ENCODE measurements at regions not wholly inside any gene's neighbourhood (a gene's known extent, or its start where the extent isn't known, plus 50 kb on each side); places are given as distances from the start of the nearest gene placed in this dataset.

DNA sequence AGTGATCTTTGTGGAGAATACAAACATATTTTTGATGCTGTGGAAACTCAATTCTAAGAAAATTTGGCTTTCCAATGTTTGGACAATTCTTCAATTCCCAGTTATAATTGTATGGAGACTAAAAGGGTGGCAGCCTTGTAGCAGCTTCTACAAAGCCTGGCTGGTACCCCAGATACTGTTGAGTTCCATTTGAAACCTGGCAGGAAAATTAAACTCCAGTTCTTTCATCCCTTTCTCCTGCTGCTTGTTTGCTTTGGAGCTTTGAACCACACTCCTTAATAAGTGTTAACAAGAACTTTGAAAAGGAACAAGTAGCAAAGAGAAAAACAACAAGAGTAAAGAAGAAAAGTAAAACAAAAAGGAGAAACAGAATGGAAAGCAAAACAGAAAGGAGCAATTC is 172.6 kb upstream of the ADAMTS5 start (continued):
- TF ChIP-seq, protein P1, sequence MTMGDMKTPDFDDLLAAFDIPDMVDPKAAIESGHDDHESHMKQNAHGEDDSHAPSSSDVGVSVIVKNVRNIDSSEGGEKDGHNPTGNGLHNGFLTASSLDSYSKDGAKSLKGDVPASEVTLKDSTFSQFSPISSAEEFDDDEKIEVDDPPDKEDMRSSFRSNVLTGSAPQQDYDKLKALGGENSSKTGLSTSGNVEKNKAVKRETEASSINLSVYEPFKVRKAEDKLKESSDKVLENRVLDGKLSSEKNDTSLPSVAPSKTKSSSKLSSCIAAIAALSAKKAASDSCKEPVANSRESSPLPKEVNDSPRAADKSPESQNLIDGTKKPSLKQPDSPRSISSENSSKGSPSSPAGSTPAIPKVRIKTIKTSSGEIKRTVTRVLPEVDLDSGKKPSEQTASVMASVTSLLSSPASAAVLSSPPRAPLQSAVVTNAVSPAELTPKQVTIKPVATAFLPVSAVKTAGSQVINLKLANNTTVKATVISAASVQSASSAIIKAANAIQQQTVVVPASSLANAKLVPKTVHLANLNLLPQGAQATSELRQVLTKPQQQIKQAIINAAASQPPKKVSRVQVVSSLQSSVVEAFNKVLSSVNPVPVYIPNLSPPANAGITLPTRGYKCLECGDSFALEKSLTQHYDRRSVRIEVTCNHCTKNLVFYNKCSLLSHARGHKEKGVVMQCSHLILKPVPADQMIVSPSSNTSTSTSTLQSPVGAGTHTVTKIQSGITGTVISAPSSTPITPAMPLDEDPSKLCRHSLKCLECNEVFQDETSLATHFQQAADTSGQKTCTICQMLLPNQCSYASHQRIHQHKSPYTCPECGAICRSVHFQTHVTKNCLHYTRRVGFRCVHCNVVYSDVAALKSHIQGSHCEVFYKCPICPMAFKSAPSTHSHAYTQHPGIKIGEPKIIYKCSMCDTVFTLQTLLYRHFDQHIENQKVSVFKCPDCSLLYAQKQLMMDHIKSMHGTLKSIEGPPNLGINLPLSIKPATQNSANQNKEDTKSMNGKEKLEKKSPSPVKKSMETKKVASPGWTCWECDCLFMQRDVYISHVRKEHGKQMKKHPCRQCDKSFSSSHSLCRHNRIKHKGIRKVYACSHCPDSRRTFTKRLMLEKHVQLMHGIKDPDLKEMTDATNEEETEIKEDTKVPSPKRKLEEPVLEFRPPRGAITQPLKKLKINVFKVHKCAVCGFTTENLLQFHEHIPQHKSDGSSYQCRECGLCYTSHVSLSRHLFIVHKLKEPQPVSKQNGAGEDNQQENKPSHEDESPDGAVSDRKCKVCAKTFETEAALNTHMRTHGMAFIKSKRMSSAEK (CRISPR knock-in tag; IDR thresholded peaks at IDR 0.05; ENCODE audit: borderline replicate concordance) = no peak
- TF ChIP-seq, protein P2, sequence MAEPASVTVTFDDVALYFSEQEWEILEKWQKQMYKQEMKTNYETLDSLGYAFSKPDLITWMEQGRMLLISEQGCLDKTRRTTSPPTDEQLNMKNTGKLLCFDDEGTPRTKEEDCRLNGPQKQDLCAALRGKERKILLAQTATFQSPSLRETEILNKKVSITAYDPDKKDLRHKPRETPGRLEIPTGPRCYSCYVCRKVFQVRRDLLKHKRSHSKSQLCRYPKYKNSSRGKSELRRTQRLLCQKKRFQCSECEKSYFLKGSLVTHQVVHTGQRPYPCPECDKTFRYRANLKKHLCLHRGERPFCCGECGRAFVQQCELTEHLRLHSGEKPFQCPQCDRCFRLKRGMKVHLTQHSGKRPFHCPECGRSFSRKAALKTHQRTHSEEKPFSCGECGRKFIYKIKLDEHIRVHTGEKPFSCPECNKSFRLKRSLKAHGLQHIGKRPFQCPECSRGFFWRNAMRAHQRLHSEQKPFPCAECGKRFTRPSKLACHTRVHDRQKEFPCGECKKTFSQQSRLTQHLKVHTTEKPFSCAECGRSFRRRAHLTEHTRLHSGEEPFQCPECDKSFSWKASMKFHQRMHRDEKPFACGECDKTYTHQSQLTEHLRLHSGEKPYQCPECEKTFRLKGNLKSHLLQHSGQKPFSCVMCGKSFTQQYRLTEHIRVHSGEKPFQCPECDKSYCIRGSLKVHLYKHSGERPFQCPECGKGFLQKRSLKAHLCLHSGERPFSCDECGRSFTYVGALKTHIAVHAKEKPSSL (CRISPR knock-in tag; conservative IDR thresholded peaks at IDR 0.05) = no peak
- no peak for TF ChIP-seq NR3C1 (CRISPR knock-in tag; conservative IDR thresholded peaks at IDR 0.05; ENCODE audit: low read depth)

DNA sequence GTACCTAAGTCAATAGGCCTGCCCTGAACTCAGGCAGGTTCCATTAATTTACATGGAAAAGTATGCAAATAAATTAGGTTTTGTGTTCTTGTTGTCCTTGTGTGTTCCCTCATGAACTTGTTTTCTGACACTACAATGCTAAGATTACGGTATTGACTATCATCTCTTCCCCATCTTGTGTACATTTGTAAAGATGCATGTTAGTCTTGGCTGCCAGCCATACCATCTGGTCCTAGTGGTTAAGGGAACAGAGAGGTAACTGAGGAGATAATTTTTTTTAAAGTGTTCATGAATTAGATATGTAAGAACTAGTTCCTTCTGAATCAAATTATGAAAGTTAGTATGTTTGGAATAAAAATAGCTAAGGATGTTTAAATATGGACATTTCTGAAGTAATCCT is 167.6 kb upstream of the ADAMTS5 start:
- no peaks in the 10 kb centered on the region for H3K36me3 Mint-ChIP-seq
- ATAC-seq (no peak), DNase-seq (ENCODE audit: low spot score) (no peak)
- TF ChIP-seq ZNF396 (CRISPR knock-in tag; IDR thresholded peaks at IDR 0.05; ENCODE audit: borderline replicate concordance) (no peak), GABPB1 (CRISPR knock-in tag; IDR thresholded peaks at IDR 0.05) (no peak), SP1 (CRISPR knock-in tag; conservative IDR thresholded peaks at IDR 0.05) (no peak), JUN (CRISPR knock-in tag; IDR thresholded peaks at IDR 0.05) (no peak), NR3C1 (CRISPR knock-in tag; conservative IDR thresholded peaks at IDR 0.05; ENCODE audit: low read depth) (no peak), ZNF138 (CRISPR knock-in tag; conservative IDR thresholded peaks at IDR 0.05) (no peak), ZNF121 (CRISPR knock-in tag; IDR thresholded peaks at IDR 0.05) (no peak)
- TF ChIP-seq, protein P3, sequence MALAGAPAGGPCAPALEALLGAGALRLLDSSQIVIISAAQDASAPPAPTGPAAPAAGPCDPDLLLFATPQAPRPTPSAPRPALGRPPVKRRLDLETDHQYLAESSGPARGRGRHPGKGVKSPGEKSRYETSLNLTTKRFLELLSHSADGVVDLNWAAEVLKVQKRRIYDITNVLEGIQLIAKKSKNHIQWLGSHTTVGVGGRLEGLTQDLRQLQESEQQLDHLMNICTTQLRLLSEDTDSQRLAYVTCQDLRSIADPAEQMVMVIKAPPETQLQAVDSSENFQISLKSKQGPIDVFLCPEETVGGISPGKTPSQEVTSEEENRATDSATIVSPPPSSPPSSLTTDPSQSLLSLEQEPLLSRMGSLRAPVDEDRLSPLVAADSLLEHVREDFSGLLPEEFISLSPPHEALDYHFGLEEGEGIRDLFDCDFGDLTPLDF (CRISPR knock-in tag; IDR thresholded peaks at IDR 0.05) = no peak
- TF ChIP-seq, protein P4, sequence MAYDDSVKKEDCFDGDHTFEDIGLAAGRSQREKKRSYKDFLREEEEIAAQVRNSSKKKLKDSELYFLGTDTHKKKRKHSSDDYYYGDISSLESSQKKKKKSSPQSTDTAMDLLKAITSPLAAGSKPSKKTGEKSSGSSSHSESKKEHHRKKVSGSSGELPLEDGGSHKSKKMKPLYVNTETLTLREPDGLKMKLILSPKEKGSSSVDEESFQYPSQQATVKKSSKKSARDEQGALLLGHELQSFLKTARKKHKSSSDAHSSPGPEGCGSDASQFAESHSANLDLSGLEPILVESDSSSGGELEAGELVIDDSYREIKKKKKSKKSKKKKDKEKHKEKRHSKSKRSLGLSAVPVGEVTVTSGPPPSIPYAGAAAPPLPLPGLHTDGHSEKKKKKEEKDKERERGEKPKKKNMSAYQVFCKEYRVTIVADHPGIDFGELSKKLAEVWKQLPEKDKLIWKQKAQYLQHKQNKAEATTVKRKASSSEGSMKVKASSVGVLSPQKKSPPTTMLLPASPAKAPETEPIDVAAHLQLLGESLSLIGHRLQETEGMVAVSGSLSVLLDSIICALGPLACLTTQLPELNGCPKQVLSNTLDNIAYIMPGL (CRISPR knock-in tag; IDR thresholded peaks at IDR 0.05) = no peak
- TF ChIP-seq, protein P5, sequence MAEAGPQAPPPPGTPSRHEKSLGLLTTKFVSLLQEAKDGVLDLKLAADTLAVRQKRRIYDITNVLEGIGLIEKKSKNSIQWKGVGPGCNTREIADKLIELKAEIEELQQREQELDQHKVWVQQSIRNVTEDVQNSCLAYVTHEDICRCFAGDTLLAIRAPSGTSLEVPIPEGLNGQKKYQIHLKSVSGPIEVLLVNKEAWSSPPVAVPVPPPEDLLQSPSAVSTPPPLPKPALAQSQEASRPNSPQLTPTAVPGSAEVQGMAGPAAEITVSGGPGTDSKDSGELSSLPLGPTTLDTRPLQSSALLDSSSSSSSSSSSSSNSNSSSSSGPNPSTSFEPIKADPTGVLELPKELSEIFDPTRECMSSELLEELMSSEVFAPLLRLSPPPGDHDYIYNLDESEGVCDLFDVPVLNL (CRISPR knock-in tag; IDR thresholded peaks at IDR 0.05; ENCODE audit: borderline replicate concordance, low read depth) = no peak
- TF ChIP-seq, protein P2 (CRISPR knock-in tag; conservative IDR thresholded peaks at IDR 0.05) = no peak
- no peak overlapping the region for H3K27ac Mint-ChIP-seq
- peaks cover 25% of the 10 kb centered on the region for H3K4me1 Mint-ChIP-seq
- CTCF ChIA-PET = interaction anchor here (0.6 kb wide), 1 partner anchor 348 kb away, joined by 4 read pairs; no protein-coding TSS in a partner anchor
- no peaks in the 10 kb centered on the region; the same call in 1 of the 2 replicates for H3K27me3 Mint-ChIP-seq (ENCODE audit: low read depth)
- POLR2A ChIA-PET = no interaction called here
- no peaks in the 10 kb centered on the region for H3K9me3 Mint-ChIP-seq
- H3K4me3 Mint-ChIP-seq = no peak overlapping the region
